ENCODE measurements at regions not wholly inside any gene's neighbourhood (a gene's known extent, or its start where the extent isn't known, plus 50 kb on each side); places are given as distances from the start of the nearest gene placed in this dataset.

- Histone ChIP-seq H3K27me3 (replicated peaks in 1 of 4; ENCODE audit: control insufficient read depth in 3 of 4, extremely low read depth in 1 of 4, insufficient read depth in 3 of 4, low read length in 3 of 4) (no peaks in the 10 kb centered on the region), H3K4me2 (ENCODE audit: insufficient read depth in 1 of 2, low read depth in 2 of 2, low read length in 2 of 2) (no peak overlapping the region), H2BK20ac (ENCODE audit: low read length) (no peak overlapping the region), H3K4ac (replicated peaks; ENCODE audit: insufficient read length, low read depth, low read length) (no peak overlapping the region), H3K4me3 (ENCODE audit: extremely low read depth in 1 of 4, insufficient read depth in 2 of 4, low read depth in 3 of 4, low read length in 4 of 4) (no peak overlapping the region), H3K23ac (ENCODE audit: insufficient read length) (no peak overlapping the region), H4K5ac (ENCODE audit: insufficient read length, low read depth, low read length) (no peak overlapping the region), H3K79me2 (ENCODE audit: control insufficient read depth in 1 of 2, insufficient read depth in 2 of 2, low read length in 2 of 2) (no peaks in the 10 kb centered on the region), H3K56ac (replicated peaks; ENCODE audit: insufficient read length, low read depth, low read length) (no peak overlapping the region), H3K14ac (ENCODE audit: insufficient read length) (no peak overlapping the region), H2BK12ac (ENCODE audit: low read depth, low read length) (no peak overlapping the region), H2BK15ac (ENCODE audit: low read length) (no peak overlapping the region), H3K79me1 (ENCODE audit: low read depth, low read length) (no peaks in the 10 kb centered on the region), H3K9ac (replicated peaks in 1 of 4; ENCODE audit: extremely low read depth in 1 of 4, low read depth in 3 of 4, low read length in 3 of 4) (no peak overlapping the region), H4K20me1 (replicated peaks in 1 of 2; ENCODE audit: control insufficient read depth in 1 of 2, insufficient read depth in 2 of 2, low read length in 2 of 2) (no peaks in the 10 kb centered on the region), H3K23me2 (ENCODE audit: low read depth, low read length) (no peaks in the 10 kb centered on the region), H3K18ac (ENCODE audit: extremely low read depth, low read length) (no peak overlapping the region), H4K8ac (ENCODE audit: extremely low read depth, insufficient read depth, low read length) (no peak overlapping the region), H3K27ac (ENCODE audit: low read depth, low read length) (no peak overlapping the region), H2AK5ac (ENCODE audit: low read depth, low read length) (no peak overlapping the region), H2BK120ac (replicated peaks; ENCODE audit: low read depth, low read length) (no peak overlapping the region), H4K91ac (replicated peaks; ENCODE audit: insufficient read length, low read length) (no peak overlapping the region), H2BK5ac (ENCODE audit: low read depth, low read length) (no peak overlapping the region), H3K36me3 (ENCODE audit: control insufficient read depth in 2 of 4, insufficient read depth in 4 of 4, low read length in 3 of 4) (no peaks in the 10 kb centered on the region), H2AFZ (ENCODE audit: low read length) (no peak overlapping the region), H3K4me1 (replicated peaks in 1 of 4; ENCODE audit: control insufficient read depth in 3 of 4, insufficient read depth in 4 of 4, low read length in 3 of 4) (no peaks in the 10 kb centered on the region), H3K9me3 (ENCODE audit: insufficient read depth in 2 of 2, low read depth in 1 of 2, low read length in 1 of 2) (0 out of 4 replicates have a peak, but pooled peaks cover 0 to 4% of the 10 kb centered on the region in 2 experiments)
- CTCF ChIA-PET (ENCODE audit: partially characterized antibody) = interaction anchor here (0.6 kb wide), 1 partner anchor 269 kb away, joined by 3 read pairs; no protein-coding TSS in a partner anchor
- whole genome bisulfite sequencing, 2 experiments (ENCODE audit: extremely low coverage in 1 of 2, insufficient coverage in 1 of 2, insufficient read length in 1 of 2, insufficient replicate concordance in 2 of 2, low coverage in 1 of 2, low lambda C conversion rate in 2 of 2, missing lambda C conversion rate in 1 of 2) = 93% methylated on average over 1 of the region's 1 CpG; no CpG with 5 or more reads in 1 of the 2 experiments
- POLR2A ChIA-PET (ENCODE audit: partially characterized antibody) = no interaction called here
- no peak for FAIRE-seq
- DNase-seq (ENCODE audit: low read depth in 1 of 2, low spot score in 2 of 2) = no peak
- no peak for TF ChIP-seq KDM5A (IDR thresholded peaks at IDR 0.05; ENCODE audit: low read length)
These were observed 298.3 kb upstream of the SASH1 start for GRCh38 chr6:148044261-148044751.

Data from H1 (cell line).